Stomach smooth muscle (tissue), 2 donors: ENCODE measurements at regions not wholly inside any gene's neighbourhood (a gene's known extent, or its start where the extent isn't known, plus 50 kb on each side); places are given as distances from the start of the nearest gene placed in this dataset.

Source experiments
- H3K27ac ChIP-seq: one replicate; pipeline ENCODE4 v1.7.0; 2013; ENCODE audit warnings: mild to moderate bottlenecking, low read length, inconsistent platforms
- H3K27me3 ChIP-seq, 2 donors: one replicate each; pipeline ENCODE4 v1.7.0; 2013; ENCODE audit warnings: low read length in 2 of 2; ENCODE audit not compliant: insufficient read depth in 2 of 2, control insufficient read depth in 1 of 2
- H3K36me3 ChIP-seq, 2 donors: one replicate each; pipeline ENCODE4 v1.7.0; 2013; ENCODE audit warnings: low read length in 2 of 2; ENCODE audit not compliant: control insufficient read depth in 2 of 2, insufficient read depth in 2 of 2
- H3K4me1 ChIP-seq: one replicate; pipeline ENCODE4 v1.7.0; 2013; ENCODE audit warnings: low read length; ENCODE audit not compliant: control insufficient read depth, insufficient read depth
- H3K4me3 ChIP-seq, 2 donors: one replicate each; pipeline ENCODE4 v1.7.0; 2013; ENCODE audit warnings: low read length in 2 of 2
- H3K9ac ChIP-seq, 2 donors: one replicate each; pipeline ENCODE4 v1.7.0; 2013; ENCODE audit warnings: low read length in 2 of 2, mild to moderate bottlenecking in 1 of 2
- H3K9me3 ChIP-seq, 2 donors: one replicate each; pipeline ENCODE4 v1.7.0; 2013; ENCODE audit warnings: low read length in 2 of 2; ENCODE audit not compliant: control insufficient read depth in 2 of 2
- donor health status: healthy.
- donor health status: Pancreatic carcinoma.

- Histone ChIP-seq H3K4me1 (peaks cover 15% of the 10 kb centered on the region), H3K27me3 (no peaks in the 10 kb centered on the region), H3K9me3 (no peaks in the 10 kb centered on the region), H3K9ac (no peak overlapping the region), H3K27ac (no peak overlapping the region), H3K36me3 (no peaks in the 10 kb centered on the region), H3K4me3 (no peak overlapping the region)
Measured at GRCh38 chr3:64357481-64357880, 132.2 kb upstream of the PRICKLE2 start.

- Histone ChIP-seq H3K9me3 (no peaks in the 10 kb centered on the region), H3K36me3 (no peaks in the 10 kb centered on the region), H3K4me1 (peaks cover 25% of the 10 kb centered on the region), H3K9ac (peak overlapping the region in 1 of 2 donors; percentile 25), H3K27ac (peak overlapping the region; percentile 74), H3K4me3 (peak overlapping the region; percentile 35 to 56), H3K27me3 (no peaks in the 10 kb centered on the region)
Measured at GRCh38 chr3:64355401-64355807, 130.1 kb upstream of the PRICKLE2 start.

GRCh38 chr3:64354956-64355355 lies 129.7 kb upstream of the PRICKLE2 start:
- no peaks in the 10 kb centered on the region for H3K27me3 ChIP-seq
- peak overlapping the region in 1 of 2 donors; percentile 25 for H3K9ac ChIP-seq
- H3K27ac ChIP-seq, result peak overlapping the region; percentile 74
- H3K4me1 ChIP-seq, result peaks cover 30% of the 10 kb centered on the region
- H3K9me3 ChIP-seq, result no peaks in the 10 kb centered on the region
- no peaks in the 10 kb centered on the region for H3K36me3 ChIP-seq
- H3K4me3 ChIP-seq, result peak overlapping the region; percentile 35 to 56

- Histone ChIP-seq H3K9ac (no peak overlapping the region), H3K4me1 (peaks cover 31% of the 10 kb centered on the region), H3K36me3 (no peaks in the 10 kb centered on the region), H3K9me3 (no peaks in the 10 kb centered on the region), H3K27me3 (no peaks in the 10 kb centered on the region), H3K27ac (peak overlapping the region; percentile 74), H3K4me3 (no peak overlapping the region)
Measured at GRCh38 chr3:64354221-64354620, 129.0 kb upstream of the PRICKLE2 start.

GRCh38 chr3:64353226-64353625 lies 128.0 kb upstream of the PRICKLE2 start:
- peaks cover 33% of the 10 kb centered on the region for H3K4me1 ChIP-seq
- no peaks in the 10 kb centered on the region for H3K9me3 ChIP-seq
- no peaks in the 10 kb centered on the region for H3K27me3 ChIP-seq
- H3K27ac ChIP-seq, result peak overlapping the region; percentile 85
- peak overlapping the region; percentile 30 to 33 for H3K4me3 ChIP-seq
- H3K36me3 ChIP-seq, result no peaks in the 10 kb centered on the region
- peak overlapping the region; percentile 13 to 14 for H3K9ac ChIP-seq

GRCh38 chr3:64352639-64352992 lies 127.3 kb upstream of the PRICKLE2 start:
- Histone ChIP-seq H3K27me3 (no peaks in the 10 kb centered on the region), H3K4me1 (peaks cover 33% of the 10 kb centered on the region), H3K9me3 (no peaks in the 10 kb centered on the region), H3K9ac (peak overlapping the region; percentile 13 to 14), H3K36me3 (no peaks in the 10 kb centered on the region), H3K4me3 (peak overlapping the region; percentile 9 to 33), H3K27ac (peak overlapping the region; percentile 85)

GRCh38 chr3:64351713-64352638 lies 126.7 kb upstream of the PRICKLE2 start:
- Histone ChIP-seq H3K4me1 (peaks cover 33% of the 10 kb centered on the region), H3K4me3 (peak overlapping the region; percentile 9 to 33), H3K36me3 (no peaks in the 10 kb centered on the region), H3K9me3 (no peaks in the 10 kb centered on the region), H3K27me3 (no peaks in the 10 kb centered on the region), H3K9ac (peak overlapping the region in 1 of 2 donors; percentile 14), H3K27ac (peak overlapping the region; percentile 85)

- H3K4me3 ChIP-seq, result no peak overlapping the region
- peak overlapping the region; percentile 41 for H3K27ac ChIP-seq
- H3K9me3 ChIP-seq, result no peaks in the 10 kb centered on the region
- peak overlapping the region in 1 of 2 donors; percentile 1 for H3K9ac ChIP-seq
- no peaks in the 10 kb centered on the region for H3K36me3 ChIP-seq
- peaks cover 38% of the 10 kb centered on the region for H3K4me1 ChIP-seq
- H3K27me3 ChIP-seq, result no peaks in the 10 kb centered on the region
Measured at GRCh38 chr3:64349551-64349950, 124.3 kb upstream of the PRICKLE2 start.

GRCh38 chr3:64345371-64345770 lies 120.1 kb upstream of the PRICKLE2 start:
- peaks cover 45% of the 10 kb centered on the region for H3K4me1 ChIP-seq
- no peaks in the 10 kb centered on the region for H3K36me3 ChIP-seq
- H3K27me3 ChIP-seq, result no peaks in the 10 kb centered on the region
- H3K4me3 ChIP-seq, result peak overlapping the region; percentile 1 to 54
- H3K9ac ChIP-seq, result peak overlapping the region; percentile 49 to 68
- peak overlapping the region; percentile 93 for H3K27ac ChIP-seq
- no peaks in the 10 kb centered on the region for H3K9me3 ChIP-seq

GRCh38 chr3:64344721-64345207 lies 119.5 kb upstream of the PRICKLE2 start:
- Histone ChIP-seq H3K9ac (peak overlapping the region; percentile 49 to 68), H3K36me3 (no peaks in the 10 kb centered on the region), H3K27ac (peak overlapping the region; percentile 93), H3K27me3 (no peaks in the 10 kb centered on the region), H3K4me1 (peaks cover 40% of the 10 kb centered on the region), H3K4me3 (peak overlapping the region; percentile 15 to 54), H3K9me3 (no peaks in the 10 kb centered on the region)
